ENCODE measurements at regions not wholly inside any gene's neighbourhood (a gene's known extent, or its start where the extent isn't known, plus 50 kb on each side); places are given as distances from the start of the nearest gene placed in this dataset.
A peak's percentile ranks its signal among the peaks of the same experiment; 100 is the strongest.

DNA sequence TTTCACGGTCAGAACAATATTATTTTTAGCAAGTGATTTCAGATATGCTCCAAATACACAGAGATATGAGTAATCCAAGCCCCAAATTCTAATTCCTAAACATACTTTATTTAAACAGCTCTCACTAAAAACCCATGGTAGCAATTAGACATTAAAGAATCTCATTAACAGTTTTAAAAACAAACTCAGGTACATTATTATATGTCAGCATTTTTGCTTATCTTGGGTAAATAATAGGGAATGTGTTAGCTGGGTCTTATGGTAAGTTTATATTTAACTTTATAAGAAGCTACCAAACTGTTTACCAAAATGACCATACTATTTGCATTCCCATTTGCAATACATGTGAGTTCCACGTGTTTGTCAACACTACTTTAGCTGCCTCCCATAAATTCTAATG, 511.1 kb downstream of the HTR1A start:
- DNase-seq (ENCODE audit: low spot score) = no peak
- ChIA-PET CTCF (no interaction called here), POLR2A (ENCODE audit: low non-redundant PET) (no interaction called here)
- no peak overlapping the region for H3K27ac ChIP-seq
- TF ChIP-seq, protein P1, sequence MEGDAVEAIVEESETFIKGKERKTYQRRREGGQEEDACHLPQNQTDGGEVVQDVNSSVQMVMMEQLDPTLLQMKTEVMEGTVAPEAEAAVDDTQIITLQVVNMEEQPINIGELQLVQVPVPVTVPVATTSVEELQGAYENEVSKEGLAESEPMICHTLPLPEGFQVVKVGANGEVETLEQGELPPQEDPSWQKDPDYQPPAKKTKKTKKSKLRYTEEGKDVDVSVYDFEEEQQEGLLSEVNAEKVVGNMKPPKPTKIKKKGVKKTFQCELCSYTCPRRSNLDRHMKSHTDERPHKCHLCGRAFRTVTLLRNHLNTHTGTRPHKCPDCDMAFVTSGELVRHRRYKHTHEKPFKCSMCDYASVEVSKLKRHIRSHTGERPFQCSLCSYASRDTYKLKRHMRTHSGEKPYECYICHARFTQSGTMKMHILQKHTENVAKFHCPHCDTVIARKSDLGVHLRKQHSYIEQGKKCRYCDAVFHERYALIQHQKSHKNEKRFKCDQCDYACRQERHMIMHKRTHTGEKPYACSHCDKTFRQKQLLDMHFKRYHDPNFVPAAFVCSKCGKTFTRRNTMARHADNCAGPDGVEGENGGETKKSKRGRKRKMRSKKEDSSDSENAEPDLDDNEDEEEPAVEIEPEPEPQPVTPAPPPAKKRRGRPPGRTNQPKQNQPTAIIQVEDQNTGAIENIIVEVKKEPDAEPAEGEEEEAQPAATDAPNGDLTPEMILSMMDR (conservative IDR thresholded peaks at IDR 0.05; ENCODE audit: low read depth) = no peak

DNA sequence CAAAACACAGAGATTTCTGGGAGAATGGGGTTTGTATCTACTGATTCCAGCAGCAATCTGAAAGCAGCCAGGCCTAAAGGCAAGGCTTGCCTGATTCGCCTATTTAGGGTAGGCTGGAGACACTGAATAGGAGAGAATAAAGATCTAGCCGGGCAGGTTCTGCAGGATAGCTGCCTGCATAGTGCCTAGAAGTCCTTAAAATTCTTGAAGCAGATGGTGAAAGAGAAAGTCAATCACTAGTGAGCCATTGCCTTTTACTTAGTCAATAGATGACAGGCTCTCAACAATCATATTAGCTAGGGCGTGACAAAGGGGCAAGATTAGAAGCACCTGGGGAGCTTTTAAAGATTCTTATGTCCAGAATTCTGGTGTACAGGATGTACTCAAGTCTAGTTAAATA, 522.7 kb downstream of the HTR1A start:
- TF ChIP-seq, protein P1 (conservative IDR thresholded peaks at IDR 0.05; ENCODE audit: low read depth) = no peak
- no peak overlapping the region for H3K27ac ChIP-seq
- ChIA-PET CTCF (no interaction called here), POLR2A (ENCODE audit: low non-redundant PET) (no interaction called here)
- no peak for DNase-seq (ENCODE audit: low spot score)

DNA sequence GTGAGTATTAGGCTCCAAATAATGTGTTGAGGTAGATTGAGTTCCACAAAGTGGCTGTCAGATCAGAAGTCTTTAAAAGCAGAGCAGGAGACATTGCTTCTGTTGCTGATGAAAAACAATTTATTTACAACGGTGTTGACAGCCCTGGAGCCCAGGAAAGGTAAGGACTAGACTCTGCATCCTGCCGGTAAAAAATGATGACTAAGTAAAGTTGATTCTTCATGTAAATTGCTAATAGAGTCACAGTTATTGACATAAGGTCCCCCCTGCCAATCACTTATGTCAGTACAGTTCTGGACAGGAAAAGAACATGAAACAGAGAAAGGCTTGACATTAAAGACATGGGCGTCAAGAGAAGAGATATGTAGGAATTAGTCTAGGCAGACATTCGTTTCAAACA, 552.5 kb downstream of the HTR1A start:
- no peak overlapping the region for H3K27ac ChIP-seq
- TF ChIP-seq, protein P1 (conservative IDR thresholded peaks at IDR 0.05; ENCODE audit: low read depth) = no peak
- CTCF ChIA-PET = interaction anchor here (0.6 kb wide), 1 partner anchor 22 kb away, joined by 5 read pairs; no protein-coding TSS in a partner anchor
- DNase-seq (ENCODE audit: low spot score) = no peak
- POLR2A ChIA-PET (ENCODE audit: low non-redundant PET) = no interaction called here

DNA sequence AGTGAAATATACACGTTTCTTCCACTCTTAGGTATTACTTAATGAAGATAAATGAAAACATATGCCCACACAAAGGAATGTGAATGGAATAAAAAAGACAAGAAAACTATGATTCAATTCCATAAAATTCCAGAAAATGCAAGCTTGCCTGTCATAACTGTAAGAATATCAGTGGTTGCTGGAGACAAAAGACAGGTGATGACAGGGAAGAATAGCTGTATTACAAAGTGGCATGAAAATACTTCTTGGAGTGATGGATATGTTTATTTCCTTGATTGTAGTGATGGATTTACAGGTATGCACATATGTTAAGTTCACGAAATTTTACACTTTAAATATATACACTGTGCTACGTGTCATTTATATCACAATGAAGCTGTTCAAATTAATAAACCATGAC, 553.3 kb downstream of the HTR1A start:
- POLR2A ChIA-PET (ENCODE audit: low non-redundant PET) = no interaction called here
- CTCF ChIA-PET = no interaction called here
- TF ChIP-seq, protein P1 (conservative IDR thresholded peaks at IDR 0.05; ENCODE audit: low read depth) = no peak
- no peak overlapping the region for H3K27ac ChIP-seq
- DNase-seq (ENCODE audit: low spot score) = no peak

DNA sequence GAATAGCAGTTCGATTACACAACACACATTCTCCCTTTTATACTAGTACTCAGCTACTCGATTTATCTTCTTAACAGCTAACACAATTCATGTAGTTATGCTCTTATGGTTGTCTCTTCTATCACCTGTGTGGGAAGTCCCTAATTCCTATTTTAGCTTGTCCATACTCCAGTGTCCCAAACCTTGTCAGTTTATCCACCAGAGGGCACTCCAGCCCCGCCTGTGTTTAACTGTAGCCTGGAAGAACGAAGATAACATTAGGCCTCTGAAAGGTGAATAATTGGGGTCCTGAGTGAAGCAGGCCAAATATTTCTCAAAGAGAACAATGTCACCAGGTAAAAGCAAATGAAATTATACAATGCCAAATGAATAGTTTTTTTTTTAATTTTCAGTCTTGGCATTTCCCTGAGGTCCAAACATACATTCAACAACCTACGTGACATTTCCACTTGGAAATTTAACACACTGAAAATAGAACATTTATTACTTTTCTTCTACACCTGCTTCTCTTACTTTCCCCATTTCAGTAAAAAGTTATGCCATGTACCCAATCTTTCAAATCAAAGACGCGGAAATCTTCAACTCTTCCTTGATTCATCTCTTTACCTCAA, 560.7 kb downstream of the HTR1A start:
- DNase-seq (ENCODE audit: low spot score) = peak; percentile 53
- CTCF ChIA-PET = interaction anchor here (0.5 to 1.7 kb wide), 22 partner anchors 9 to 1207 kb away, joined by 3 to 6 read pairs (median 3); no protein-coding TSS in a partner anchor
- POLR2A ChIA-PET (ENCODE audit: low non-redundant PET) = no interaction called here
- TF ChIP-seq, protein P1 (conservative IDR thresholded peaks at IDR 0.05; ENCODE audit: low read depth) = peak; percentile 94
- no peak overlapping the region for H3K27ac ChIP-seq

DNA sequence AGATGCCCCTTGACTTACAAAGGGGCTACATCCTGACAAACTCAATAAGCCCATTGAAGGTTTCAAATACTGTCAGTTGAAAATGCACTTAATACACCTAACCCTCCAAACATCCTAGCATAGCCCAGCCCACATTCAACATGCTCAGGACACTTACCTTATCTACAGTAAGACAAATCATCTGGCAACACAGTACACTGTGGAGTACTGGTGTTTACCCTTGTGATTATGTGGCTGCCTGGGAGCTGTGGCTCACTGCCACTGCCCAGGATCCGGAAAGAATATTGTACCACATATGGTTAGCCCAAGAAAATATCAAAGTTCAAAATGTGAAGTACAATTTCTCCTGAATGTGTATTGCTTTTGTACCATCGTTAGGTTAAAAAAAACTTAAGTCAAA, 562.2 kb downstream of the HTR1A start:
- H3K27ac ChIP-seq = no peak overlapping the region
- DNase-seq (ENCODE audit: low spot score) = no peak
- ChIA-PET POLR2A (ENCODE audit: low non-redundant PET) (no interaction called here), CTCF (interaction anchor here (0.7 to 1.7 kb wide), 3 partner anchors 13 to 748 kb away, joined by 3 to 5 read pairs (median 4); no protein-coding TSS in a partner anchor)
- TF ChIP-seq, protein P1 (conservative IDR thresholded peaks at IDR 0.05; ENCODE audit: low read depth) = no peak

Data from RWPE1 (cell line).